PC-9 (cell line): ENCODE measurements at regions not wholly inside any gene's neighbourhood (a gene's known extent, or its start where the extent isn't known, plus 50 kb on each side); places are given as distances from the start of the nearest gene placed in this dataset.

ENCODE experiments used
- BruUV-seq: library from RNA; stranded (reverse); fragments of 400-500 nt; replicated peaks from 2 replicates; lab custom pipeline; 2021; lab: Mats Ljungman, UMichigan
- CTCF ChIA-PET: fragments of 300-600 bp; sonication (Branson Sonifier 250); formaldehyde crosslinking; loops from one replicate; lab custom pipeline; 2022; ENCODE audit warnings: antibody characterized with exemption; lab: Charles Lee
- POLR2A ChIA-PET: fragments of 300-600 bp; sonication (Branson Sonifier 250); formaldehyde crosslinking; loops from one replicate; lab custom pipeline; 2022; ENCODE audit warnings: antibody characterized with exemption; ENCODE audit not compliant: unreplicated experiment; lab: Charles Lee
- DNase-seq, 2 experiments: peaks; one replicate each; pipeline versions ENCODE4 v3.0.0 to v3.0.0-alpha.2; 2015 to 2022; ENCODE audit warnings: mixed read lengths in 1 of 2
- H2AFZ ChIP-seq: fragments of 200-600 bp; sonication (generic); 2 replicates; pipeline ENCODE4 v1.8.1; 2017; ENCODE audit warnings: antibody characterized with exemption
- H3F3A ChIP-seq: fragments of 200-600 bp; sonication (generic); 2 replicates; pipeline ENCODE4 v1.8.1; 2017; ENCODE audit warnings: antibody characterized with exemption, mild to moderate bottlenecking, low read depth; ENCODE audit not compliant: insufficient read depth
- H3K27ac ChIP-seq: fragments of 200-600 bp; sonication (generic); 2 replicates; pipeline ENCODE4 v1.6.1; 2016; ENCODE audit warnings: mixed run types
- H3K27me3 ChIP-seq: fragments of 200-600 bp; sonication (generic); 2 replicates; pipeline ENCODE4 v1.6.1; 2016; ENCODE audit warnings: low read depth, mixed run types; ENCODE audit not compliant: insufficient read depth
- H3K36me3 ChIP-seq: fragments of 200-600 bp; sonication (generic); 2 replicates; pipeline ENCODE4 v1.6.1; 2016; ENCODE audit warnings: low read depth, mixed run types
- H3K4me1 ChIP-seq: fragments of 200-600 bp; sonication (generic); replicated peaks from 2 replicates; pipeline ENCODE4 v1.6.1; 2016; ENCODE audit warnings: mixed run types; ENCODE audit not compliant: insufficient read depth
- H3K4me2 ChIP-seq: fragments of 200-600 bp; sonication (generic); 2 replicates; pipeline ENCODE4 v1.6.1; 2017; ENCODE audit warnings: mixed run types
- H3K4me3 ChIP-seq: fragments of 200-600 bp; sonication (generic); 2 replicates; pipeline ENCODE4 v1.6.1; 2016; ENCODE audit warnings: mixed run types
- H3K79me2 ChIP-seq: fragments of 200-600 bp; sonication (generic); 2 replicates; pipeline ENCODE4 v1.6.1; 2017; ENCODE audit warnings: low read depth, mixed run types
- H3K9me2 ChIP-seq: fragments of 200-600 bp; sonication (generic); 2 replicates; pipeline ENCODE4 v1.8.1; 2017; ENCODE audit warnings: mild to moderate bottlenecking; ENCODE audit not compliant: insufficient read depth
- H3K9me3 ChIP-seq: fragments of 200-600 bp; sonication (generic); 2 replicates; pipeline ENCODE4 v1.8.1; 2016; ENCODE audit warnings: low read depth; ENCODE audit not compliant: insufficient read depth
- H4K20me1 ChIP-seq: fragments of 200-600 bp; sonication (generic); 2 replicates; pipeline ENCODE4 v1.8.1; 2017; ENCODE audit not compliant: insufficient read depth
- CTCF ChIP-seq: fragments of 200-600 bp; sonication (generic); conservative IDR thresholded peaks from 2 replicates; pipeline ENCODE4 v1.6.1; 2017; ENCODE audit warnings: mixed run types, antibody characterized with exemption, mild to moderate bottlenecking, moderate library complexity
- EZH2 ChIP-seq: fragments of 200-600 bp; sonication (generic); IDR thresholded peaks from 2 replicates; pipeline ENCODE4 v1.8.0; 2017; ENCODE audit warnings: antibody characterized with exemption, low read depth
- intact Hi-C: fragments of 100-400 bp; cut with micrococcal nuclease; formaldehyde crosslinking; loops from one replicate; pipeline ENCODE4 v1.10.0; 2022; ENCODE audit not compliant: unreplicated experiment

- H3K9me3 ChIP-seq: no peaks in the 10 kb centered on the region
- H3K36me3 ChIP-seq: no peaks in the 10 kb centered on the region
- no peak overlapping the region for H3K27ac ChIP-seq
- intact Hi-C loops: no loop called here
- H3K4me3 ChIP-seq: no peak overlapping the region
- no peaks in the 10 kb centered on the region for H4K20me1 ChIP-seq
- H3K27me3 ChIP-seq: peaks cover 11% of the 10 kb centered on the region; the same call in 1 of the 2 replicates
- H3F3A ChIP-seq: no peaks in the 10 kb centered on the region
- no peak for DNase-seq
- BruUV-seq: no TSS peak
- ChIA-PET CTCF (no interaction called here), POLR2A (no interaction called here)
- H3K9me2 ChIP-seq: 0 out of 2 replicates have a peak, but pooled peaks cover 3% of the 10 kb centered on the region
- no peaks in the 10 kb centered on the region for H3K79me2 ChIP-seq
- no peak overlapping the region for H2AFZ ChIP-seq
- H3K4me1 ChIP-seq: no peaks in the 10 kb centered on the region
- no peak for TF ChIP-seq CTCF
- no peak for TF ChIP-seq EZH2
- H3K4me2 ChIP-seq: no peak overlapping the region
Observed at GRCh38 chr12:24224401-24224800, 274.9 kb upstream of the SOX5 start.

DNA sequence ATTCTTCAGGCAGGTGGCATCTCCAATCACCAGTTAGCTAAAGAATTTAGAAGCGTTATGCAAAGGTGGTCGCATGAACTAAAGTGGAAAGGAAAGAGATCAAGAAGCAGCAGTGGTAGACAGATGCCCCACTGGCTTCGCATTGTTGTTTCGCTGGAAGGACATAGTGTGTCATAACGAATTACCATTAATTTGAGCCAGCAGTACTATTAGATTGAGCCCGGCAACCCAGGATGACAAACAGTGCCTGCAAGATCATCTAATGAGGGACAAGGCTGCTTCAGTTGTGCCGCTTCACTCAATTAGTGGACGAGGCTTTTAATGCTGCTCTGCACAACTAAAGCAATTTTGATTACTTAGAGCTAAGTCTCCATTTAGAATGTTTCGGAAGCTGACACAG, 274.5 kb upstream of the SOX5 start:
- intact Hi-C loops: no loop called here

DNA sequence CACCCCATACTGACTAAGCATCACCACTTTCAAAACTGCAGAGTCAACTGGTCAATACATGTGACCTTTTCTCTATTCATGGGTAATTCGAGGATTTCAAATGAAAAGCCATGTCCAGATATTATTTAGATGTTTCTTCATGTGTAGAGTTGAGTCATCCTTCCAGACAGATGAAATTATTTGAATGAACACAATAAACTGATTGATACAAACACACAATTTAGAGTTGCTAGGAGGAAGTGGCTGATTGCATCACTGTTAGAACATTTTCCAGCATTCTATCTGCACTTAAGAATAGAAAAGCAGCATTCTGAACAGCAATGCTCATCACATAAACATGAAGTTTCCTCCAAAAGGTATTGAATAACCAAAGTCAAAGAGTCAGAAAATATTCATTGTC, 273.5 kb upstream of the SOX5 start:
- Histone ChIP-seq H4K20me1 (no peaks in the 10 kb centered on the region), H2AFZ (no peak overlapping the region), H3K4me2 (no peak overlapping the region), H3K36me3 (no peaks in the 10 kb centered on the region), H3F3A (no peaks in the 10 kb centered on the region), H3K9me2 (0 out of 2 replicates have a peak, but pooled peaks cover 3% of the 10 kb centered on the region), H3K9me3 (no peaks in the 10 kb centered on the region), H3K79me2 (no peaks in the 10 kb centered on the region), H3K27ac (no peak overlapping the region), H3K27me3 (no peaks in the 10 kb centered on the region), H3K4me3 (no peak overlapping the region), H3K4me1 (no peaks in the 10 kb centered on the region)
- ChIA-PET CTCF (no interaction called here), POLR2A (no interaction called here)
- TF ChIP-seq EZH2: no peak
- no peak for TF ChIP-seq CTCF
- no peak for DNase-seq
- intact Hi-C loops: no loop called here
- no TSS peak for BruUV-seq

More for the DNA sequence above, 274.5 kb upstream of the SOX5 start:
- H3K27ac ChIP-seq: no peak overlapping the region
- no peak overlapping the region for H2AFZ ChIP-seq
- ChIA-PET POLR2A (no interaction called here), CTCF (no interaction called here)
- H3K9me3 ChIP-seq: no peaks in the 10 kb centered on the region
- peaks cover 6% of the 10 kb centered on the region; the same call in 1 of the 2 replicates for H3K27me3 ChIP-seq
- H3K79me2 ChIP-seq: no peaks in the 10 kb centered on the region
- TF ChIP-seq CTCF (no peak), EZH2 (no peak)
- no peak for DNase-seq
- 0 out of 2 replicates have a peak, but pooled peaks cover 3% of the 10 kb centered on the region for H3K9me2 ChIP-seq
- H3K36me3 ChIP-seq: no peaks in the 10 kb centered on the region
- BruUV-seq: no TSS peak
- H3K4me3 ChIP-seq: no peak overlapping the region
- no peaks in the 10 kb centered on the region for H3F3A ChIP-seq
- no peaks in the 10 kb centered on the region for H3K4me1 ChIP-seq
- H3K4me2 ChIP-seq: no peak overlapping the region
- no peaks in the 10 kb centered on the region for H4K20me1 ChIP-seq
